ENCODE measurements at regions not wholly inside any gene's neighbourhood (a gene's known extent, or its start where the extent isn't known, plus 50 kb on each side); places are given as distances from the start of the nearest gene placed in this dataset.

DNA sequence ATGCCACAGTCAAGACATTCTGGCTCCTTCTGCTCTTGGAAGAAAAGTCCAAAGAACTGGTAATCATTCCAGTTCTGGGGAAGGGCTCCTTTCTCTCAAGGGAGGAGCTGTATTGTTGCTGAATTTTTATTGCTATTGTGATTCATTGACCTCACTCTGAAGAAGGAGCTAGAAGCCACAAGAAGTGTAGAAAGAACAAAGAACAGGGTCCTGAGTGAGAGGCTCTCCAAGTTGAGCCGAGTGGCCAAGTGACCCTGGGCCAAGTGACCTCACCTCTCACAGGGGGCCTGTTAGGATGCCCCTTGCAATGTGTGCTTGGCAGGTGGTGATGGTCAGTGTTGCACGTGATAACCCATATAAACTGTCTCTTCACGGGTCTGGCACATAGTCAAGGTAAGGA is 173.3 kb downstream of the FGF18 start:
- DNase-seq (ENCODE audit: low read depth in 1 of 2, low spot score in 1 of 2) (no peak), ATAC-seq (no peak), FAIRE-seq (no peak)
- 23% methylated on average over 3 of the region's 3 CpGs for WGBS (ENCODE audit: missing lambda C conversion rate)
- no peaks in the 10 kb centered on the region for H3K9me3 ChIP-seq
- ChIA-PET CTCF (interaction anchor here (0.7 kb wide), 1 partner anchor 314 kb away, joined by 3 read pairs; no protein-coding TSS in a partner anchor), POLR2A (no interaction called here)
- H3K4me1 ChIP-seq: peaks cover 11% of the 10 kb centered on the region
- no peak overlapping the region for H3K4me3 ChIP-seq
- TF ChIP-seq FOSB (CRISPR knock-in tag; IDR thresholded peaks at IDR 0.05) (no peak), NPAS2 (CRISPR knock-in tag; IDR thresholded peaks at IDR 0.05; ENCODE audit: borderline replicate concordance) (no peak), POLR2AphosphoS2 (conservative IDR thresholded peaks at IDR 0.05; ENCODE audit: low read length) (no peak), CBX2 (IDR thresholded peaks at IDR 0.05; ENCODE audit: borderline replicate concordance, low read depth) (no peak), FOSL2 (IDR thresholded peaks at IDR 0.05) (no peak), FOSL2 (CRISPR knock-in tag; IDR thresholded peaks at IDR 0.05) (no peak), ZFP36 (IDR thresholded peaks at IDR 0.05; ENCODE audit: borderline replicate concordance, partially characterized antibody) (no peak), PHF8 (IDR thresholded peaks at IDR 0.05; ENCODE audit: borderline replicate concordance, low read depth) (no peak), RARB (CRISPR knock-in tag; IDR thresholded peaks at IDR 0.05) (no peak)
- TF ChIP-seq, protein P1, sequence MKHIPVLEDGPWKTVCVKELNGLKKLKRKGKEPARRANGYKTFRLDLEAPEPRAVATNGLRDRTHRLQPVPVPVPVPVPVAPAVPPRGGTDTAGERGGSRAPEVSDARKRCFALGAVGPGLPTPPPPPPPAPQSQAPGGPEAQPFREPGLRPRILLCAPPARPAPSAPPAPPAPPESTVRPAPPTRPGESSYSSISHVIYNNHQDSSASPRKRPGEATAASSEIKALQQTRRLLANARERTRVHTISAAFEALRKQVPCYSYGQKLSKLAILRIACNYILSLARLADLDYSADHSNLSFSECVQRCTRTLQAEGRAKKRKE (CRISPR knock-in tag; IDR thresholded peaks at IDR 0.05; ENCODE audit: low read depth): no peak
- TF ChIP-seq, protein P2, sequence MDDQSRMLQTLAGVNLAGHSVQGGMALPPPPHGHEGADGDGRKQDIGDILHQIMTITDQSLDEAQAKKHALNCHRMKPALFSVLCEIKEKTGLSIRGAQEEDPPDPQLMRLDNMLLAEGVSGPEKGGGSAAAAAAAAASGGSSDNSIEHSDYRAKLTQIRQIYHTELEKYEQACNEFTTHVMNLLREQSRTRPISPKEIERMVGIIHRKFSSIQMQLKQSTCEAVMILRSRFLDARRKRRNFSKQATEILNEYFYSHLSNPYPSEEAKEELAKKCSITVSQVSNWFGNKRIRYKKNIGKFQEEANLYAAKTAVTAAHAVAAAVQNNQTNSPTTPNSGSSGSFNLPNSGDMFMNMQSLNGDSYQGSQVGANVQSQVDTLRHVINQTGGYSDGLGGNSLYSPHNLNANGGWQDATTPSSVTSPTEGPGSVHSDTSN (IDR thresholded peaks at IDR 0.05): no peak
- no peak overlapping the region for H3K4me2 ChIP-seq
- H3K27ac ChIP-seq: no peak overlapping the region

DNA sequence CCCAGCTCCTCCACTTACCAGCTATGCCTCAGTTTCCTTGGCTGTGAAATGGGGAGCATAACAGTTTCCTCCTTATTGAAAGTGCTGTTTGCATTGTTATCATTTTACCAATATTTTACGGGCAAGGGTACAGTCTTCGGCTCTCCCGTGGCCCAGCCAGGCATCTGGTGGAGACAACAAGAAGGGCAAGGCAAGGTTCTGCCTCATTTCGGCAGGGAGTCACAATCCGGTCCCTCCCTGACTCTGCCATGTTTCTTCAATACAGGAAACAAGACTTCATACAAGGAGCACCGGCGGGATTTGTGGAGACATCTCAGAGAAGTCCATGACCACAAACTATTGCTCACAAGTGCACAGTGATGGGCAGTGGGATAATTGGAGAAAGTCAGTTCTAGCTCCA is 174.0 kb downstream of the FGF18 start:
- ChIA-PET POLR2A (no interaction called here), CTCF (no interaction called here)
- FAIRE-seq: no peak
- Histone ChIP-seq H3K4me1 (peaks cover 11% of the 10 kb centered on the region), H3K4me2 (no peak overlapping the region), H3K9me3 (no peaks in the 10 kb centered on the region), H3K27ac (no peak overlapping the region), H3K4me3 (no peak overlapping the region)
- ATAC-seq: no peak
- DNase-seq (ENCODE audit: low read depth in 1 of 2, low spot score in 1 of 2): no peak
- TF ChIP-seq ZFP36 (IDR thresholded peaks at IDR 0.05; ENCODE audit: borderline replicate concordance, partially characterized antibody): no peak
- TF ChIP-seq, protein P3, sequence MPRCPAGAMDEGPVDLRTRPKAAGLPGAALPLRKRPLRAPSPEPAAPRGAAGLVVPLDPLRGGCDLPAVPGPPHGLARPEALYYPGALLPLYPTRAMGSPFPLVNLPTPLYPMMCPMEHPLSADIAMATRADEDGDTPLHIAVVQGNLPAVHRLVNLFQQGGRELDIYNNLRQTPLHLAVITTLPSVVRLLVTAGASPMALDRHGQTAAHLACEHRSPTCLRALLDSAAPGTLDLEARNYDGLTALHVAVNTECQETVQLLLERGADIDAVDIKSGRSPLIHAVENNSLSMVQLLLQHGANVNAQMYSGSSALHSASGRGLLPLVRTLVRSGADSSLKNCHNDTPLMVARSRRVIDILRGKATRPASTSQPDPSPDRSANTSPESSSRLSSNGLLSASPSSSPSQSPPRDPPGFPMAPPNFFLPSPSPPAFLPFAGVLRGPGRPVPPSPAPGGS (IDR thresholded peaks at IDR 0.05): no peak
- TF ChIP-seq, protein P2 (IDR thresholded peaks at IDR 0.05): no peak
- TF ChIP-seq, protein P4, sequence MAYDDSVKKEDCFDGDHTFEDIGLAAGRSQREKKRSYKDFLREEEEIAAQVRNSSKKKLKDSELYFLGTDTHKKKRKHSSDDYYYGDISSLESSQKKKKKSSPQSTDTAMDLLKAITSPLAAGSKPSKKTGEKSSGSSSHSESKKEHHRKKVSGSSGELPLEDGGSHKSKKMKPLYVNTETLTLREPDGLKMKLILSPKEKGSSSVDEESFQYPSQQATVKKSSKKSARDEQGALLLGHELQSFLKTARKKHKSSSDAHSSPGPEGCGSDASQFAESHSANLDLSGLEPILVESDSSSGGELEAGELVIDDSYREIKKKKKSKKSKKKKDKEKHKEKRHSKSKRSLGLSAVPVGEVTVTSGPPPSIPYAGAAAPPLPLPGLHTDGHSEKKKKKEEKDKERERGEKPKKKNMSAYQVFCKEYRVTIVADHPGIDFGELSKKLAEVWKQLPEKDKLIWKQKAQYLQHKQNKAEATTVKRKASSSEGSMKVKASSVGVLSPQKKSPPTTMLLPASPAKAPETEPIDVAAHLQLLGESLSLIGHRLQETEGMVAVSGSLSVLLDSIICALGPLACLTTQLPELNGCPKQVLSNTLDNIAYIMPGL (CRISPR knock-in tag; IDR thresholded peaks at IDR 0.05; ENCODE audit: borderline replicate concordance): no peak
- TF ChIP-seq ZSCAN20 (CRISPR knock-in tag; IDR thresholded peaks at IDR 0.05): no peak
- TF ChIP-seq CHD4 (IDR thresholded peaks at IDR 0.05; ENCODE audit: borderline replicate concordance): no peak
- TF ChIP-seq POLR2A (IDR thresholded peaks at IDR 0.05; ENCODE audit: low read length): no peak
- TF ChIP-seq JUN (IDR thresholded peaks at IDR 0.05): no peak
- TF ChIP-seq, protein P1 (CRISPR knock-in tag; IDR thresholded peaks at IDR 0.05; ENCODE audit: low read depth): no peak
- no peak for TF ChIP-seq POLR2AphosphoS2 (conservative IDR thresholded peaks at IDR 0.05; ENCODE audit: low read length)
- 70% methylated on average over 7 of the region's 7 CpGs for WGBS (ENCODE audit: missing lambda C conversion rate)
